HG03066 (cell line): ENCODE measurements at regions not wholly inside any gene's neighbourhood (a gene's known extent, or its start where the extent isn't known, plus 50 kb on each side); places are given as distances from the start of the nearest gene placed in this dataset.

ENCODE experiments used
- ATAC-seq: cut with Tn5 transposase; IDR thresholded peaks from one replicate; pipeline ENCODE4 v1.9.1; 2021; ENCODE audit warnings: low read depth; ENCODE audit not compliant: unreplicated experiment

DNA sequence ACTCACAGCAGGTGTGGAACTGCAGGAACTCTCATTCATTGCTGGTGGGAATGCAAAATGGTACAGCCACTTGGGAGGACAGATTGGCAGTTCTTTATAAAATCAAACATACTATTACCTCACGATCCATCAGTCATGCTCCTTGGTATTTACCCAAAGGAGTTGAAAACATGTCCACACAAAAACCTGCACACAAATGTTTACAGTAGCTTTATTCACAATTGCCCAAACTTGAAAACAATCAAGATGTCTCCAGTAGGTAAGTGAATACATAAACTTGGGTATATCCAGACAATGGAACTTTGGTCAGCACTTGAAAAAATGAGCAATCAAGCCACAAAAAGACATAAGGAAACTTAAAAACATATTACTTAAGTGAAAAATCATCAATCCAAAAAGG is 215.5 kb downstream of the IRX1 start:
- ATAC-seq, result no peak

DNA sequence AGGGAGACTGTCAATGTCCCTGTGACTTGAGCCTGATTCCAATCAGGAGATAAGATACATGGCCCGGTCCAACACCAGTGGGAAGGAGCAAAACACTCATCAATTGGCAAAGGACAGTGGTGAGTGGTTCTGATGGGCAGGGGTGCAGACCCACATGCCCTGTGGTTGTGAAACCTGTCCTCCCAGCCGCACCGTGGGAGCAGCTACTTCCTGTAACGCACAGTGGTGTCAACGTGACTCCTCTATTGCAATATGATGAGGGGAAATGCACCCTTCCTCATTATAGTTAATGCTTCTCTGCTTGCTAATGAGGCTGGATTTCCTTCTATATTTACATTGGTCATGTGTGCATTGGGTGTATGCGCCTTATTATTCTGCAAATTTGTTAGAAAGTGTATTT is 223.0 kb downstream of the IRX1 start:
- no peak for ATAC-seq

DNA sequence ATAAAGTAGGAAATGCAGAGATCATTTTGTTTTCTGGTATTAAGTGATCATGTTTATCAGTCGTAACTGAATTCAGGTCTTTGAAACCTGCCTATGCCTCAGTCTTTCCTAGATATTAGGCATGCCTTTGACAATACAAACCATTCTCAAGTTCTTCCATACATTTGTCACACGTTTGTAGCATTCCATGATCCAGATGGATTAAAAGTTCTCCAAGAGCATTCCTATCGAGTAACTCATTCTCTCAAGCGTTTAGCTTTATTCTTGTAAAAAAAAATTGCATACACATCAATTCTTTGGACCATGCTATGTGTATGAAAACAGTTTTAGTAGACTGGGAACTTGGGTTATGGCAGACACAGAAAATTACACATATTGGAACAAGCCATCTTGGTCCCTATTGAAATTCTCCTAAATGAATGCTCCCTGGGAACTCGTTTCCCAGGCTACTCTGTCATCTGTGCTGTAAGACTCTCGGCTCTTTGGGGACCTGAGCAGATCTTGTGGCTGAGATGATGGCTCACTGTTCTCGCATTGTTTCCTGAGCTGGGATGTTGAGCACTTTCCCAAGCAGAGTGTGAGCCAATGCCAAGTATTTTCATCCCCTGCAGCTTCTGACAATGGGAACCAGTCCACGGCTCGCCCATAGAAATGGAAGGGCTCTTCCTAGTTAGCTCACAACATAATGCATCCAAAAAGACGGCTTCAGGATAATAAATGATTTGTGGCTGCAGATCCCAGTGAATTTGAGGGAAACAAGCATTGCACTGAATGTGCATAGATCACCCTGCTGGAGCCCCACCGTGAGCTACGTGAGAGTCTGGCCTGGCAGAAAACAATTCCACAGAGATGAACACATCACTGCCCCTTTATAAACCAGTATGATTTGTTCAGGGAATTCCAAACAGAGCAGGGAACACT is 230.2 kb downstream of the IRX1 start:
- ATAC-seq, result no peak

DNA sequence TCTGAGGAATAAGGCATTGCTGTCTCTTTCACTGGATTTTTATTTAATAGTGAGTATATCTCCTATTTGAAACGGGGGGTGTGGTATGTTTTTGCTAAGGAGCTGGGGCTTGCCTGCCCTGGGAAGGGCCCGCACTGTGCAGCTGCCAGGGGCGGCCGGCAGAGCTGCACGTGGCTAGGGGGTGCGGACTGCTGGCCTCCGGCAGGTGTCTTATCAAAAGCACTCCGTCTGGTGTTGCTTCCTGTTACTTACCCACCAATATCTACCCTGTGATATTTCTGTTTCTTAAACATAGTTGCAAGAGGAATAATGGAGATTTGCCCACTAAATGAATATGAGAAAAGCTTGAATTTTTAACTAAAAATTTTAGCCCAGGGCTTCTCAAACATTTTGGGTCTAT is 232.0 kb downstream of the IRX1 start:
- no peak for ATAC-seq

DNA sequence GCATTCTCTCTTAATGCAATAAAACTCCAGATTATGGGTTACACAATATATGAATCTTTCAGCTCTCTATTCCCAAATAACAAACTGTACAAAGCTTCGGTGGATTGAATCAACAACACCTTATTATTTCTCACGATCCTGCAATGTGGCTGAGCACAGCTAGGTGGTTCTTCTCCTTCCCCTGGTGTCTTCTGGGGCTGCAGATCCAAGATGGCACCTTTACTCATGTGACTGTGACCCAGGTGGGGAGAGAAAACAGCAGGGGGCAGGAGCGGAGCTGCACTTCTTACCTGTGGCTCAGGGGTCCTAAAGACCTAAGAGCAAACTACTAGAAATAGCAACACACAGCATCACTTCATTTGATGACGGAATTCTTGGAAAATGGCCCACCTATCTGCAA is 233.1 kb downstream of the IRX1 start:
- no peak for ATAC-seq

DNA sequence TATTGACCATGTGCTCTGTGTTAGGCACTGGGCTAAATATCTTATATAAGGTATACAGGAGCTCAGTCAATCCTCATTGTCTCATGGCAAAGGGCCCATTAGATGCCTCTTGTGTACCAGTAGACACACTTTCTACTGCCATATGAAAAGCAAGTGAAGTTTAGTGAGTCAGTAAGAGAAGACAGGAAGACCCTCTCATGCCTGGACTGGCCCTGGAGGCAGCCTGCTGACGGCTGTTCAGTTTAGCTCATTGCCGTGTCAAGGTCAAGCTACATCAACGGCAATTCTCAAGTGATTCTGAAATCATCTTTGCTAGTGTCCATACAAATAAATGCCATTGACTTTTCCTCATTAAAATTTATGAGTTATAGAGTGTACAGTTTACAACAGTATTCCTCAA is 237.9 kb downstream of the IRX1 start:
- ATAC-seq, result no peak

DNA sequence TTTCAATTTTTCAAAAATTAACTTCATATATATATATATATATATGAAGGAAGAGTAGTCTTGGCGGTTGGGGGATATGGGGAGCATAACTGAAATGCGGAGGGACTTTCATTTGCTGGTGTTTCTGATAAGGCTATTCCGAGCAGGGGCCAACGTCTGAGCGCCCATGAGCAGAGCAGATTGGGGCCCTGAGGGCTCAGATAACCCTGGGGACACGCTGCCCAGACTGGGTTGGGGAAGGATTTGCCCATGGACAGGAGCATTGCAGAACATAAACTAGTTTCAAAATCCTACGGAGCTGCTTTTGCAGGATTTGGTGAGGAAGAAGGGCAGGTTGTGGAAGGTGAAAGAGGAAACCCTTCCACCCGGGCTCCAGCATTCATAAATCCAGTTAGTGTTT is 240.2 kb downstream of the IRX1 start:
- ATAC-seq, result no peak

DNA sequence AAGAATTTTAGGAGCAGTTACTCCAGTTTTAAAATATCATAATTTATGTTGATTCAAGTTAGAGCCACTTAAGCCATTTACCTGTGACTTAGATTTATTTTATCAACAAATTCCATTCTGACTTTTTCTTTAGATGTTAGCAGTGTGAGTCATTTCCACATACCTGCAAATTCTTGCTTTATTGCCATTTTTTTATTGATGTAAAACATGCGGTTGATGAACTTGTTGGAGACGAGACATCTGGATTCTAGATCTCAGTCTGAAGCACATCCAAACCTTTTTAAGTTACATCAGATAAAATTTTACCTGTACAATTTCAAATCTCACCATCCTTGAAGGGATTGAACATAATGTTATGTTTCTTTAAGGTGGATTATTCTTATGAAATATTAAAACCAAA is 240.9 kb downstream of the IRX1 start:
- ATAC-seq, result no peak

DNA sequence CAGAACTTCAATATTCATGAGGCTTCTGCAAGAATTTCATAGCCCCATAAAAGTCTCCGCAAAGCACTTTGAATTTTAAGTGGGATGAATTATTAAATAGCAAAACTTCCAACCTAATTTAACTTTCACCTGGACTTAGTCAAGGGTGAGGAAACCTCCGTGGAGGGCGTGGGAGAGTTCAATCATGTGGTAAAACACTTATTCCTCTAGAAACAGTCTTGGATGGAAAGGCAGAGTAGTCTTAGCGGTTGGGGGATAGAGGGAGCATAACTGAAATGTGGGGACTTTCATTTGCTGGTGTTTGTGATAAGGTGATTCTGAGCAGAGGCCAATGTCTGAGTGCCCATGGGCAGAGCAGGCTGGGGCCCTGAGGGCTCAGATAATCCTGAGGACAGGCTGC is 241.9 kb downstream of the IRX1 start:
- no peak for ATAC-seq

DNA sequence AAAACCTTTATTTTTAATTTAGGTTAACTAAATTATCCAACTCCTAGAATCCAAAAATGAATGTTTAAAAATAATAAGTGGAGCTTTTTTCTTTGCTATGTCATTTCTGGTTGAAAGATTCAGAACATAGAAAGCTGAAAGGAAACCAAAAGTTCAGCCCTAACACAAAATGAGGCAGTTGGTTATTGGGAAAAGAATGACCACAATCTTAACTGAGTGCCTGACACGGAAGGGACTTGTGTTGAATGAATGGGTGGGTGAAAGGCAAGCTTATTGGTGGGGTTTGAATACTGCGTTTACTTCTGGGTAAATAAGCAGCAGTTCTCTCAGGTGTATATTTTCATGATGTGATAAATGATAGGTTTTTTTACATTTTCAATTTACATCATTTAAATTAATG is 243.5 kb downstream of the IRX1 start:
- no peak for ATAC-seq

DNA sequence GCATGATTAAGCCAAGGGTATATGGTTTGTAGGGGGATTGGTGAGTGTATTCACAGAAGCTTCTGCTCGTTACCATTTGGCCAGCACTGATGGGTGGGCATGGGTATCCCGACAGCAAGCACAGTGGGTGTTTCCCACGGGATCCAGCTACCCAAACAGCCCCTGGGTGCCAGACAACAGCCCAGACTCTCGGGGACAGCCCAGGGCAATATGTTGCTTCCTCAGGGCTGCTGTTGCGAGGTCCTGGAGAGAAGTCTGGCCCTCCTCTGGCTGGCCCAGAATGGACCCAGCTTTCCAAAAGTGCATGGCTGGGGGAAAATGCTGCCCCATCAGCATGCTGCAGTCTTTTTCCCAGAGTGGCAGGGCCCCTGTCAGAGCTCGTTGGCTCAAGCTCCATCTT is 247.0 kb downstream of the IRX1 start:
- no peak for ATAC-seq

DNA sequence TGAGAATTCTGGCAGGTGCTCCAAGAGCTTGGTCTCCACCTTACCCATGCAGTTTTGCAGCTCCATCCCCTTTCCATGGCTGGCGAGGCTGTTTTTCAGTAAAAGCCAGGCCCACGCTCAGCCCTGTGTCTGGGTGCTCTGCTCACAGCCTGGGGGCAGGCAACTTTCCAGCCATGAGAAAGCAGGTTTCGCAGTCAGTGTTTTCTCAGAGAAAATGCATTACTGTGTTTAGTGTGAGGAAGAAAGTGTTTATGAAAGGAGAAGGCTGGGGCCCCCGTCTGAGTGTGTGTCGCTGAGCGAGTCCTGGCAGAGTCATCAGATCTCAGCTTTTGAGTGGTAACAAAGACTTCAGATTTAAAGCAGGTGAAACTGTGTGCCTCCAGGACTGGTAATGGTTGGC is 248.1 kb downstream of the IRX1 start:
- ATAC-seq, result no peak

DNA sequence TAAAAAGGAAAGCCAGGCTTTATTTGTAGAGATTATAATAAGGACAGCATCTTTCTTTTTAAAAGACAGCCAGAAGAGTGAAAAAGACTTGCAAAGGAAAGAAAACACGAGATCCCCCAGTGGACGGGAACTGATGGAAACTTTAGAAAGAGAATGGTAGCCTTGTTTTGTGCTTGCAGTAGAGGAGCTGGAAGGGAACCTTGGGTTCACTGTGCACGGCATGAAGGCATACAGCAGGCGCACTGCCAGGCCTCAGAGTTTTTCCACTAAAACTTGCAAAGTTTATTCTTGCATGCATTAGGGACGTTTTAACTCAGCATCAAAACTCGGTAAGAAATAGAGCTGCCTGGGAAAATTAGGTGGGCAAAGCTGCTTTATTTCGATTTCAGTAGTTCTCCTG is 248.6 kb downstream of the IRX1 start:
- no peak for ATAC-seq

DNA sequence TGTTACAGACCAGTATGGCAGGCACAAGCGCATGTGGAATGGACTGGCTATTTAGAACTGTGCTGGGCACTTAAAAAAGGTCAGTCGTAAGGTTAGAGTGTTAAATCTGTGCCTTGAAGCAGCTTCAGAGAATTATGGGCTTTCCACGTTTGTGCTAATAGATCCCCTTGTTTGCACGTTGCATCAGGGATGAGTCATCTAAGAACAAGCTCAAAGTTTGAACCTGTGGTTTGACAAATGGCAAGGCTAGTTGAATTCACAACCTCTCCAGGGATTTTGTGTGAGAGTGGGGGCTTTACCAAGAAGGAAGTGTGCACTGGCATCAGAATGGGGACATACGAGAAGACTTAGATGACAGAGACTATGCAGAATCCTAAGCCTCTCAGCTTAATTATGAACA is 249.6 kb downstream of the IRX1 start:
- ATAC-seq, result no peak

DNA sequence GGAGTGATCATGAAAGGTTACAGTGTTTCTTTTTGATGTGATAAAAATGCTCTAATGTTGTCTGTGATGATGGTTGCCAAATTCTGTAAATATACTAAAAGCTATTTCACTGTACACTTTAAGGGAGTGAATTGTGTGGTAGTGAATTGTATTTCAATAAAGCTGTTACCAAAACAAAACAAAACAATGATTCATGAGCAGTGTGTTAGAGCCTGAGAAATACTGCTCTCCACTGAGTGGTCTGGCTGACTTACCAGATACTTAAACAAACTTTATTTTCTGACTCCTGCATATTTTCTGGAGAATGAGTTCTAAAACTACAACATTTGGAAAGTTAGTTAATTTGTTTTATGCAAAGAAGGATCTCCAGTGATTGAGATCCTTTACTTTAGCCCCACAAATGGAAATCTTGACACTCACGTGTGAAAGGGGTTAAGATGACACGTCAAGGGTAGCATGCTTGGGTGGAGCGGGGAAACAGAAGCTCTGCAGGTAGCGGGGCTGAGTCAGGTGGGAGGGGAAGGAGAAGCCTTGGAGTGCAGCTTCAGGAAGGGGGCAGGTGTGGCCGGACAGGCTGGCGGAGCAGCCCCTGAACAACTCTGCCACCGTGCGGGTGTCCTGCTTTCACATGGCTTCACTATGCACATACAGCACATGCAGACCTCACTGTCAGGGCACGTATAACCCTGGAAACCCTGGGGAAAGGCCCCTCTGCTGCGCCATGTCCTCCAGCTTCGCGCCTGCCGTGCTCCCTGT is 256.7 kb downstream of the IRX1 start:
- ATAC-seq, result no peak

DNA sequence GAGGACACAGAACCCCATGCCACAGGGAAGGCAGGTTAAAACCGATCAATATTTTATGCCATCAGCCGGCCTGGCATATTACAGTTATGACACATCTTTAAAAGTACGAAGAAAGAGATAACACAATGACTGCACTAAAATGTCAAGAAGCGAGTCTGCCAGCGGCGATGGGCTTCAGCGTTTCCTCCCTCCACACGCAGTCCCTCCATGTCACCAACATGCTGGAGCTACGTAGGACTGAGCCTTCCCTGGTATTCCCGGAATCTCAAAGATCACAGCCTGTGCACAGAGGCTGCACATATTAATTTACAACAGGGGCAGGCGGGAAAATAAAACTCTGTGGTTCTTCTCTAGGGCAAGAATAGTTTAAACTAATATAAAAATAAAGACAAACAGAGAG is 257.7 kb downstream of the IRX1 start:
- ATAC-seq, result no peak

DNA sequence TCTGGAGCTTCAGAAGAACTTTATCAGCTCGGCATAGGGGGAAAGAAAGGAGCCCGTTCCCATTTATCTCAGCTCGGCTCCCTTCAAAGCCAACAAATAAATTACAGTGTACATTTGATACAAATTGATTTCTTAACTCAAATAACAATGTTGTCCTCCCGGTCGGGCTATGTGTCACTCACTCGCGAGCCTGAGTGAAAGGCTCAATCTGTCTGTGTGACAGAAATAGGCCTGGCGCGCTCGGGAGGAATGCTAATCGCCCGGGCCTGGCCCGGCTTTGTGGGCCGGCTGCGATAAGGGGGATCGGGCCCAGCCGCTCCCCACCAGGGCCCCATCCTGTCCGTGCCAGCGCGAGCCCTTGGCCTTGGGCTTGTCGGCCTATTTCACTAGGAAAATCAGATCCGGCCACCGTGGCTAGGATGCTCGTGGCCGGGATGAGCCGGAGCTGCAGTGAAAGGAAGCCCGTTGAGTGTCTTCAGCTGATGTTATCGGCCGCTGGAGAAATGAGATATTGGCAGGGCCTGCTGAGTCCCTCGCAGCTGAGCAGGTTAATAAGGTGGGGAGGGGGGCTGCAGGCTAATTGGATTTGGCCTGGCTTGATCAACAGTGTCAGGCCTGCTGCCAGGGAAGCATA is 258.7 kb downstream of the IRX1 start:
- ATAC-seq, result no peak

DNA sequence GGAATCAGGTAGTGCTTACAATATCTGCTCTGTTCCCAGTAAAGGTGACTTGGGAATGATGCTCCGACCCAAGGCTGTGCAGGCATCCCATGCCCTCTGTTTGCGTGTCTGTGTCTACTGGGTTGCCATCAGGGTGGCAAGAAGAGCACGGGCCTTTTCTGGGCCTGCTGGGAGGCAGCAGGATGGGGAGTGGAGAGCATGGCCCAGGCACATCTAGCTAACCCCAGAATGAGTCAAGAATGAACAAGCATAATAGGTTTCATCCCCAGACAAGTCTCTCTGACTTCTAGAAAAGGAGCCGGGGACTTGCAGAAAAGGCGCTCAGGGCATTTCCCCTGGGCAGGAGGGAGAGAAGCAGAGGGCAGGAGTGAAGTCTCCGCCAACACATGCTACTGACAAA is 260.4 kb downstream of the IRX1 start:
- ATAC-seq, result no peak

DNA sequence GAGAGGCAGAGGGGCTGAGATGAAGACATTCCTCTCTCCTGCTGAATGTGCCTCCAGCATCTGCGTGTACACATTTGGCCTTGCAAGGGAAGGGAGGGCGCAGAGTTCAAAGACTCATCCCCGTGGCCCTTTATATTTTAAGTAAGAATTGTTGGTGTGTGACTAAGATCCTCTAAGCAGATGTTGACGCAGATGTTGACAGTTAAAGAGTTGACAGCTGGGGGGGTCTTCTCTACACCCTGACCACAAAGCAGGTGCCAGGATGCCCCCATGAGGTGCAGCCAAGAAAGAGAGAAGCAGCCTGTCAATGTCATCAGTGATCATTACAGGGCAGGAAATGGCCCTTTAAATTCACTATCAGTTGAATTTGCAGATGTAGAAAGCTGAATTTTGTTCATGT is 262.9 kb downstream of the IRX1 start:
- no peak for ATAC-seq

DNA sequence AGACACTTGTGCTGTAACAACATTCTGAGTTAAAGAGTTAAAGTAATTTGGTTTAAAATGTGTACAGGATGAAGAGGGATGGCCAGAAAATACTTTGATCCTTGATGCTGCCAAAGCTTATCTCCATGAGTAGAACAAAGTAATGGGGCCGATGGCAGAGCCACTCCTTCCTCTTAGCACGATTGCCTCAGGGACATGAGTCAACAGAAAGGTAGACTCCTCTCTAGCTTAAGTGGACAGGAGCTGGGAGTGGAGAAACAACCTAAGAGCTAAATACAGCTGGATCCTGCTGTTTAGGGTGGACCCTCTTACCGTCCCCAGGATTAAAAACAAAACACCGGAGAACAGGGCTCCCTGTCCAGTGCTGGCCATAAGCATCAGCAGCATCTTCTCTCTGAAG is 267.3 kb downstream of the IRX1 start:
- ATAC-seq, result no peak

DNA sequence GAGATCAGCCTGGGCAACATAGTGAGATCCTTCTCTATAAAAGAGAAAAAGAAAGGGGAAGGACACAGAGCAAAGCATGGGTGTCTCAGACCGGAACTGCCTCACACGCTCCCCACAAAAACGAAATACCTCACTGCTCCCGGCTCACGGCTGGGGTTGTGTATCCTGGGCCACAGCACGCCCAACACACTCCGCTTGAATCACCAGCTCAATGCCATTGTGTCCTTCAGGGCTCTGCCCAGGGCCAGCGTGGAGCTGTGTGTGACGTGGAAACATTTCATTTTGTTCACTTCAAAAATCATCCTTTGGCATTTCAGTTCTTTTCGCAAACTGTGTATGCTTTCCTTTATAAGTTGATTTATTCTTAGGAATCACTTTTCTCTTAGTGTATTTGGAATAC is 279.5 kb downstream of the IRX1 start:
- no peak for ATAC-seq

DNA sequence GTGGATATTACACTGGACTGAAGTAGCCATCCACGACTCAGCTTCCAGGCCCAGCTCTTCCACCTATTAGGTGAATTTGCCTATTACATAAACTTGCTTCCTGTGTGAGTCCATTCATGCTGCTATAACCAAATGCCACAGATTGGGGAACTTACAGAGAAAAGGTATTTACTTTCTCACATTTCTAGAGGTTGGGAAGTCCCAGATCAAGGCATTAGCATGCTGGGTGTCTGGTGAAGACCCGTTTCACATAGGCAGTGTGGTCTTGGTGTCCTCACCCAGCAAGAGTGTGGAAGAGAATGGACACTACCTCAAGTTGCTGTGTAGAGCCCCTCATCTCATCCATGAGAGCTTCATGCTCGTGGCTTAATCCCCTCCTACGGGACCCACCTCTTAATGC is 282.6 kb downstream of the IRX1 start:
- no peak for ATAC-seq
